OCI-LY7 (cell line): ENCODE measurements at regions not wholly inside any gene's neighbourhood (a gene's known extent, or its start where the extent isn't known, plus 50 kb on each side); places are given as distances from the start of the nearest gene placed in this dataset.

Experiments
- CTCF ChIP-seq: fragments of 200-600 bp; sonication (generic); conservative IDR thresholded peaks from 2 replicates; pipeline ENCODE4 v1.5.1; 2014; ENCODE audit warnings: mild to moderate bottlenecking, antibody characterized with exemption, low read length, moderate library complexity, mixed read lengths
- EZH2phosphoT487 ChIP-seq: fragments of 200-600 bp; sonication (generic); IDR thresholded peaks from 2 replicates; pipeline ENCODE4 v1.6.1; 2018; ENCODE audit warnings: low read depth, borderline replicate concordance, mild to moderate bottlenecking, mixed run types, antibody characterized with exemption, low read length, moderate library complexity, mixed read lengths

GRCh38 chr9:27954858-27955257 is 381.6 kb upstream of the C9orf72 start:
- TF ChIP-seq CTCF (no peak), EZH2phosphoT487 (no peak)
